ENCODE measurements at regions not wholly inside any gene's neighbourhood (a gene's known extent, or its start where the extent isn't known, plus 50 kb on each side); places are given as distances from the start of the nearest gene placed in this dataset.

DNA sequence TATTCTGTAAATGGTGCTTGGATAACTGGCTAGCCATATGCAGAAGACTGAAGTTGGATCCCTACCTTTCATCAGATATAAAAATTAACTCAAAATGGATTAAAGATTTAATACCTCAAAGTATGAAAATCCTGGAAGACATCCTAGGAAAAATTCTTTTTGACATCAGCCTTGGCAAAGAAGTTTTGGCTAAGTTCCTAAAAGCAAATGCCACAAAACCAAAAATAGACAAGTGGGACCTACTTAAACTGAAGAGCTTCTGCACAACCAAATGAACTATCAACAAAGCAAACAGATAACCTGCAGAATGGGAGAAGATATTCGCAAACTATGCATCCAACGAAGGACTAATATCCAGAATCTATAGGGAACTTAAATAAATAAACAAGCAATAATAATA is 60.3 kb upstream of the RIPPLY2 start:
- no peaks in the 10 kb centered on the region for H3F3A ChIP-seq (ENCODE audit: insufficient read depth, low read length)
- no peaks in the 10 kb centered on the region for H3K36me3 ChIP-seq (replicated peaks; ENCODE audit: insufficient read depth, low read length)
- H3K4me1 ChIP-seq (ENCODE audit: low read length), result no peaks in the 10 kb centered on the region
- H3K4me3 ChIP-seq (ENCODE audit: low read length), result no peak overlapping the region
- H2AFZ ChIP-seq (ENCODE audit: low read length), result no peak overlapping the region
- H3K27ac ChIP-seq (ENCODE audit: low read length), result no peak overlapping the region
- DNase-seq, result no peak
- no peaks in the 10 kb centered on the region for H3K9me3 ChIP-seq (replicated peaks; ENCODE audit: insufficient read depth, low read length)
- TF ChIP-seq CTCF (IDR thresholded peaks at IDR 0.05; ENCODE audit: low read length), result no peak
- H3K79me2 ChIP-seq (ENCODE audit: low read length), result no peaks in the 10 kb centered on the region
- H3K9me2 ChIP-seq (replicated peaks; ENCODE audit: insufficient read depth, low read length), result no peaks in the 10 kb centered on the region
- no peak overlapping the region for H3K4me2 ChIP-seq (ENCODE audit: low read depth, low read length)
- no peaks in the 10 kb centered on the region for H3K27me3 ChIP-seq (replicated peaks; ENCODE audit: insufficient read depth, low read length)
- no peak overlapping the region for H3K9ac ChIP-seq (ENCODE audit: low read length)
- no peaks in the 10 kb centered on the region for H4K20me1 ChIP-seq (ENCODE audit: insufficient read depth, low read length)

DNA sequence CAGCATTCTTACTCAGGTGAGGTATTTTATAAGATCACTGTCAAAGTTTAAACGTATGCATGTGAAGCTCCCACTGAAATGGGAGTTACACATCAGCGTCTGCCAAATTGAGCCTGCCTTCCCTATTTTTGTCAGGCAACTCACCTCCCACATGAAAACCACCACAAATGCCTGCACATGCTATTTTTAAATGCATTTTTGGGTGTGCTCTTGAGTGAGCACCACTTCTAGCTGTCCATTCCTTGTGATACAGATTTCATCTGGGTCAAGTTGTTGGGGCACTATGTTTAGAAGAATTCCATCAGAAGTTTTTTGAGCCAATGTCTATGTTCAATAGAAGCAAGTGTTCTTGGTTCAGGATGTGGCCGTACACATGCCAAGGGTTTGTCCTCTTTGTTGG is 71.7 kb upstream of the RIPPLY2 start:
- no peaks in the 10 kb centered on the region for H3K4me1 ChIP-seq (ENCODE audit: low read length)
- H3K27ac ChIP-seq (ENCODE audit: low read length), result no peak overlapping the region
- no peaks in the 10 kb centered on the region for H3K27me3 ChIP-seq (replicated peaks; ENCODE audit: insufficient read depth, low read length)
- no peak overlapping the region for H2AFZ ChIP-seq (ENCODE audit: low read length)
- H3K9me2 ChIP-seq (replicated peaks; ENCODE audit: insufficient read depth, low read length), result no peaks in the 10 kb centered on the region
- H3K9me3 ChIP-seq (replicated peaks; ENCODE audit: insufficient read depth, low read length), result no peaks in the 10 kb centered on the region
- H4K20me1 ChIP-seq (ENCODE audit: insufficient read depth, low read length), result no peaks in the 10 kb centered on the region
- H3F3A ChIP-seq (ENCODE audit: insufficient read depth, low read length), result no peaks in the 10 kb centered on the region
- TF ChIP-seq EZH2 (optimal IDR thresholded peaks at IDR 0.05; ENCODE audit: low read depth, low read length) (no peak), EZH2phosphoT487 (IDR thresholded peaks at IDR 0.05; ENCODE audit: low read length) (no peak), CTCF (IDR thresholded peaks at IDR 0.05; ENCODE audit: low read length) (no peak)
- no peak overlapping the region for H3K9ac ChIP-seq (ENCODE audit: low read length)
- H3K4me3 ChIP-seq (ENCODE audit: low read length), result no peak overlapping the region
- no peak for DNase-seq
- no peaks in the 10 kb centered on the region for H3K36me3 ChIP-seq (replicated peaks; ENCODE audit: insufficient read depth, low read length)
- no peaks in the 10 kb centered on the region for H3K79me2 ChIP-seq (ENCODE audit: low read length)
- no peak overlapping the region for H3K4me2 ChIP-seq (ENCODE audit: low read depth, low read length)

GRCh38 chr6:83770910-83771309 is 62.0 kb upstream of the SNAP91 start:
- Histone ChIP-seq H3K9ac (ENCODE audit: low read length) (no peak overlapping the region), H3K27me3 (replicated peaks; ENCODE audit: insufficient read depth, low read length) (no peaks in the 10 kb centered on the region), H3K4me3 (ENCODE audit: low read length) (no peak overlapping the region), H3K27ac (ENCODE audit: low read length) (no peak overlapping the region), H3F3A (ENCODE audit: insufficient read depth, low read length) (no peaks in the 10 kb centered on the region), H3K9me2 (replicated peaks; ENCODE audit: insufficient read depth, low read length) (no peaks in the 10 kb centered on the region), H3K9me3 (replicated peaks; ENCODE audit: insufficient read depth, low read length) (no peaks in the 10 kb centered on the region), H3K79me2 (ENCODE audit: low read length) (no peaks in the 10 kb centered on the region), H4K20me1 (ENCODE audit: insufficient read depth, low read length) (no peaks in the 10 kb centered on the region), H3K36me3 (replicated peaks; ENCODE audit: insufficient read depth, low read length) (no peaks in the 10 kb centered on the region), H2AFZ (ENCODE audit: low read length) (no peak overlapping the region), H3K4me1 (ENCODE audit: low read length) (peaks cover 11% of the 10 kb centered on the region; the same call in 1 of the 2 replicates), H3K4me2 (ENCODE audit: low read depth, low read length) (no peak overlapping the region)
- TF ChIP-seq CTCF (IDR thresholded peaks at IDR 0.05; ENCODE audit: low read length), result no peak
- TF ChIP-seq EZH2 (optimal IDR thresholded peaks at IDR 0.05; ENCODE audit: low read depth, low read length), result no peak
- TF ChIP-seq EZH2phosphoT487 (IDR thresholded peaks at IDR 0.05; ENCODE audit: low read length), result no peak
- DNase-seq, result no peak

Data from MM.1S (cell line).